NCI-H2227 (cell line): ENCODE measurements at regions not wholly inside any gene's neighbourhood (a gene's known extent, or its start where the extent isn't known, plus 50 kb on each side); places are given as distances from the start of the nearest gene placed in this dataset.

Experiments
- DNase-seq: peaks from one replicate; lab custom pipeline; 2025; ENCODE audit not compliant: unreplicated experiment; lab: John Stamatoyannopoulos, UW

DNA sequence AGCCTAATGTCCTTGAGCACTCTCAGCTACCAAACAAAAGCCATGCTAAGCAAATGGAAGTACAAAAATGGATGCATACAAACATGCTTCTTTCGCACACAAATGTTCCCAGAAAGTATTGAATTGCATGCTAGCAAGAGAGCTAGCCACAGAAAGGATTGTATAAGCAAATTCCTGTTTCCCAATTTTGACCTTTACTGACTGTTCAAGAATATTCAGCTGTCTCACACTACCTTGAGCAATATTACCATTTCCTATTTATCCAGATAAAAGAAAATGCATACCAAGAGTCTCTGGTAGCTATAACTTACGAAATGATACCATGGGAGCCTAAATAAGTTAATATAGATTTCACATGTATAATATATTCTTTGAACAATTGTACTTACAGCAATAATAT, 264.6 kb downstream of the TMEM167A start:
- DNase-seq = no peak

DNA sequence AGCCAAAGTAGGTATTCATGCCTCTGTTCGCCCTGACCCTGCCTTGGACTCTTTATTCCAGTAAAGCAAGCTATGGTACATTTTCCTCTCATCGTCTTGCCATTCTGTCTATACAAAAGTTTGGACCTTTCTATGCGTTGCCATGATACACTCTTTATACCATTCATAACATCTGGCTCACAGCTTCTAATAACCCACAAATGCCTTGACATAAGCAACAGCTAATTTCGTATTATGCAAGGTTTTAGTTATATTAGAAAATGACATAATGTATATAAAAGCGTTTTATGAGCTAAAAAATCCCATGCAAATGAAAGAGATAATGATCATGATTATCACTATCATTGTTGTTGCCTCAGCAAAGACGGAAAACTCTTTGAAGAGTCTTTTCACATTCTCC, 265.7 kb downstream of the TMEM167A start:
- DNase-seq = no peak

DNA sequence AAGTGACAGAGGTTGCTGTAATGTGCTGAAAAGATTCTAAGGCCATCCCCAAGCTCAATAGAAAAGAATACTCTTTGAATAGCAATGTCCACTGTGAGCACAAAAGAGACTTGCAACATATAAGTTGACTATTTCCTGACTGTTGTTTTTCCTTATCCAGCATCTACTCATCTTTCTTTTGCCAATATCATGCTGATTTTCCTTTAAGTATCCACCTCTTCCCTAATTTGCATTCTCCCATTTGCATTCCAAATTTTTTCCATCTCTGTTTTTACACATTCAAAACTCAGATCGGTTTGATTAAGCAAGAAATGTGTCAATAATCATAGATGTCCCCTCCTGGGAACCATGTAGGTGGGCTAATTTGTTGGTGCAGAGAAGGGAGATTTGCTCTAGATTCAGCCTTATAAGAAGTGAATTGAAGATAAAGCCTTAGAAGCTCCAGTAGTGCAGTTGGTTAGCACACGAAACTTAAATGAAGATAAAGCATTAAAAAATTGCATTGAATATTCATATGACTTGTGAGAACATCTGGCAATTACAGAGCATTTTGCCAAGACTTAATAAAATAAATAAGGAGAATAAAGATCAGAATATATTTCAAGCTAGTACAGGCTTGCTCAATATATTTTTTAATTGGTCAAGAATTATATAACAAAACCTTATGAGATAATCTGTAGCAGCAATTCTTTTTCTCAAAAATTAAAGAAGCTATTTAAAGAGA, 267.6 kb downstream of the TMEM167A start:
- DNase-seq = no peak

DNA sequence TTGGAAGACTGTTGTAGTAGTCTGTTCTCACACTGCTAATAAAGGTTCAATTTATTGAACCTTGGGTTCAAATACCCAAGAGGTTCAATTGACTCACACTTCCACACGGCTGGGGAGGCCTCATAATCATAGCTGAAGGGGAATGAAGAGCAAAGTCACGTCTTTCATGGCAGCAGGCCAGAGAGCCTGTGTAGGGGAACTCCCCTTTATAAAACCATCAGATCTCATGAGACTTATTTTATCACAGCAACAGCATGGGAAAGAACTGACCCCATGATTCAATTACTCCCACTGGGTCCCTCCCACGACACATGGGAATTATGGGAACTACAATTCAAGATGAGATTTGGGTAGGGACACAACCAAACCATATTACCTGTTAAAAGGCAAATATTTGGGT, 268.2 kb downstream of the TMEM167A start:
- DNase-seq = no peak

DNA sequence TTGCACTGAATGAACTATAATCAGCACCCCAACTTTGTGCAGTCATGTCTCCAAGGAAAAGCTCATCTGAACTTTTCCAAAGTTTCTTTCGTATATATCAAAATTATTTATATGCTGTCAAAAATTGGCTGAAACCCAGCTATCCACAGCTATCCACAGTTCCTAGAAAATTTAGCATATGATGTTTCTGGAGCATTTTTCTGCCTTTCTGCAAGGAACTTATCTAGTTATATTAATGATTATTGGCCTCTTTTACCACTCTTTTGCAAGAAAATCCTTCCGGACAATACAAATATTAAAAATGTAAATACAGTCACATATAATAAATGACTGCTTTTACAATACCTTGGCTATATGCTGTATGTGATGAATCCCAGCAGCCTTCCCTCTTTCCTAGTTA, 270.2 kb downstream of the TMEM167A start:
- no peak for DNase-seq

DNA sequence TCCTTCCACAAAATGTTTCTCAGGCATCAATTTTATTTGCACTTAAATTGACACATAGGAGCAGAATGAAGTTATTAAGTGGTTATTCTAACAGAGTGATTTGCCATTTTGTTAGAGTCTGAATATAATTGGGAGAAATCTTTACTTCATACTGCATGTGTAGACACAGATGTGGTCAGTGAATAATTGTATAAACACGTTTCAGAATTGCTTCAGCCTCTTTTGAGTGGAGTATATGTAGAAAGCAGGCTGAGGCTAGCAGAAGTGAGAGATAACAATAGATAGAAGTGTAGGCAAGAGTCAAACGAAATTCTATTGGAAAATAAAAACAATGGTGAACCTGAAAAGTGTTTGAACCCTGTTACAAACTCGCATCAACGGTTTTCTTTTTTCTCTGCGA, 270.7 kb downstream of the TMEM167A start:
- DNase-seq = peak; percentile 40

DNA sequence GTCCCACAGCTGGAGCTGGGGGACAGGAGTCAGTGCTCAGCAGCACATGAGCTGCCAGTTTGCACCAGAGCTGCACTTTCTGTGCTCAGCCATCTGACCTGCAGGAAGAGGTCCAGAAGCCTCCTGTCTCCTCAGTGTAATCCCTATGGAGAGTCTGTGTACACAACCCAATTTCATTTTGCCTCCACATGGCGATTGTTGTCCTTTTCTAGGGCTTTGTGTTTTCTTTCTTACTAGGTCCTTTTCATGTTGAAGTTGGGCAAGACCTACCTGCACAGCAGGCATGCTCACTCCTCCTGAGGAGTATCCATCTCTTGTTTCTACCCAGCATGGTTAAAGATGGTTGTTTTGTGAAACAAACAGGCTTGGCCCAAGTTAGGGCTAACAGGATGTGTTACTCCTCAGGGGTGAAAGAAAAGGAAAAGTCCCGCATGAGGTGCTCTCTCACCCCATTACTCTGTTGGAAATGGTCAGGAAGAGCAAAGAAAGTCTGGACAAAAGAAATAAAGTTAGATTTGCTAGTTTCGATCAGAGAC, 273.0 kb downstream of the TMEM167A start:
- DNase-seq = no peak

DNA sequence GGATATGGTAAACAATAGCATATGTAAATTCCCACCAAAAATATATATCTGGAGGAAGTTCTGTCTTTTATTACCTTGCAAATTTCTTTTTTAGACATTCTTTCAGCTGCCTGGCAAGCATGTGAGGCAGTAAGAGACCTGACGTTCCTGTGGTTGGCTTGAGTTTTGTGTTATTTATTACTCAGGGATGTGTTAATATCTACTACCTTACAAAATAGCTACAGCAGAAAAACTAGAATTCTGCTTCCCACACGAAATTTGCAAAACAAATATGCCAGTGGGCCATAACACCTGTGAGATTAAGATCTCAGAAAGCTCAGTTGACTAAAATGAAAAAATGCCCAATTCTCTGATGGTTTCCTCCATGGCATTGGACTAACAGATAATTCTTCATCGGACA, 274.2 kb downstream of the TMEM167A start:
- DNase-seq = no peak

DNA sequence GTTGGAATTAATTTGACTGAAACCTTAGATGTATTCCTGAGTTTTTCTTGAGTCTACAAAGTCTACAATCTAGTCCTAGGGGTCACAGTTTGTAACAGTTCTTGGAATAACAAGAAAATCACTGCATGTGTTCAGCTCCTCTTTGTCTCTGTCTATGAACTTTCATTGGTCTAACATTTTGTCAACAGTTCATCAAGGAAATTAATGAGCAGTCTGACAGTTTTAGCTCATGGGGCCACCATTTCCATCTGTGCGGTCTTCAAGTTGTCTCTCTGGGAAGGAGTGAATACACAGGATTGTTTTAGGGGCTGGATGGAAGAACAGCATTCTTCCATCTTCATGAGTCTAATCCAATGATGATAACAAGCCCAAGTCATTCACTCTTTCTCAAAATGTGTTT, 276.4 kb downstream of the TMEM167A start:
- no peak for DNase-seq

DNA sequence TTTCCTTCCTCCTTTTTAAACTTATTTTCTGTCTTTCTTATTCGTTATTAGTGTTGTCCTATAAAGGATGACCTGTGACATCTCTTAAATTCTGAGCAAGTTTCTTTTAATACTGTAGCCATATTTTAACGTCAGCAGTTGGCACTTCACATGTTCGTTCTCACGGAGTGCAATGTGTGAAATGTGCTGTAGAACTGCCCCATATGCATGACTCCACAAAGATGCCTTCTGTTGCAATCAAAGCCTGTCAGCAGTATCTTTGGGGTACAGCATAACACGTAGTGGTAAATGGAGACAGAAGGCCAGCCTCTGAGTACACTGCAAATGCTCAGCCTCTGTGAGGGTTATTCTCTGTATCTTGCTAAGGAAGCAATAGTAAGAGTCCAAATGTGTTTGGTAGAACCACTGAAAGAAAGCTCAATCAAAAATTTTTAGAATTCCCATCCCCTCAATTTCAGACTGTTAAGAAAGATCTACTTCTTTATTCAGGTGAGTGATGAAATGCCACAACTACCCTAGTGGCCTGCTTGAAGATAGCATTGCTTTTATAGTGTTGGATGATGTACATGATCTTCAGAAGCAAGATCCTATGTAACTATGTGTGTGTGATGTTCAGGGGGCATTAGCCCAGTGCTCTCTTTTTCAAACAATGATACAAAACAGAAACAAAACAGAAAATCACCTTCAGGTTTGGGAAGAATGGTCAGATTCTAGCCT, 277.7 kb downstream of the TMEM167A start:
- DNase-seq = no peak

DNA sequence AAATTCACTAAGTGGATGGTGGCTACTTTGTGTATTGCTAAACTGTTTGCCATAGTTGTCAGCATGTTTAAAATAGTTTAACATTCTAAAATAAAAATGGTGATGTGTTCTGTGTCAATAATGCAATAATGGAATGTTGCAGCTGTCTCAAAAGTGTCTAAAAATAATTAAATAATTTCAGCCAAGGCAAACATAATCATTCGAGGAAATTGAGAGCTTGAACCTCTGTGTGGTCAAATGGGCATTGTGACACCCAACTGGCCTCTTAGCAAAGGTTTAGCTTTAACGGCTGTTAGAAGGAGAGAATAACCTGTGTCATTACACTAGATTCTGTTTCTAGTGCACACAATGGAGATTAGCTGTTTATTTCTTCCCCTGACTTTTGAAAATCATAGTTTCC, 278.5 kb downstream of the TMEM167A start:
- no peak for DNase-seq

DNA sequence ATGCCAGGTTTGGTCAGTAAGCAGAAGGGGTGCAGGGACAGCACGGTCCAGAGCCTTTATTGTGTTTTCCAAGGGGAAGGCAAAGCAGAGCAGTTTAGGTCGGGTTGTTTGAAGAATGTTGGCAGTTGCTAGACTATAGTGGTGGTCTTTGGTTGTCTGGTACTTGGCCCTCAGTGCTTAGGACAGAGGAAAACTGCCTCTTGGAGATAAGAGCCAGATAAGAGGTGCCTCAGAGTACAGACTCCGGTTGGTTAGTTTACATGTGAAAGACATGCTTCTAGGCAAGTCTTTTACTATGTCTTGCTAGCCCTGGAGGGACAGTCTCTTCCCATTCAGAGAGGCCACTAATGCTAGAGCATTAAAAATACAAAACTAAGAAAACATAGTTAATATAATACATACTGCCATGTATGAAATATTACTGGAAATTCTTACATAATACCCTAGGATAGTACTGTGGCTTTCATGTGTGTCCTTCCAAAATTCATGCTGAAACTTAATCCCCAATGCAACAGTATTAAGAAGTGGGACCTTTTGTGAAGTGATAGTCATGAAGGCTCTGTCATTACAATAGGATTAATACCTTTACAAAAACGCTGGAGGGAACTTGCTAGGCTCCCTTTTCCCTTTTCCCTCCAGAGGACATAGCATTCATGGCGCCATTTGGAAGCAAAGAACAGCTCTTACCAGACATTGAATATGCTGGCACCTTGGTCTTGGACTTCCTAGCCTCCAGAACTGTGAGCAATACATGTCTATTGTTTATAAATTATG, 280.4 kb downstream of the TMEM167A start:
- DNase-seq = no peak

DNA sequence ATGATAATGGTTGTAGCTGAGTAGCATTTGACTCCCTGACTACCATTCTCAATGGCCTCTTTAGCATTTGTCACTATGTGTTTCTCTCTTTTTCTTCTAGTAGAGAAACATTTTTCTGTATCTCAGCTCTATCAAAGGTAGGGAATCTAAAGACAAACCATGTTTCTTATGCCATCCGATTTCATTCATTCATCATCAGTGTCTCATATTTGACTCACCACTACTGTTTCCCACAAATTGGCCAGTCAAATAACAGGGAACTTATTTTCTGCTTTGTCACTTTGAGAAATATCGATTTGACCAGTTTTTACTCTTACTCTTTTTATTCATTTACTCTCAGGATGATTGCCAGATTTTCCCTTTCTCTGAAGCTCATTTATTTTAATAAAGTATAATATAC, 282.3 kb downstream of the TMEM167A start:
- DNase-seq = no peak

DNA sequence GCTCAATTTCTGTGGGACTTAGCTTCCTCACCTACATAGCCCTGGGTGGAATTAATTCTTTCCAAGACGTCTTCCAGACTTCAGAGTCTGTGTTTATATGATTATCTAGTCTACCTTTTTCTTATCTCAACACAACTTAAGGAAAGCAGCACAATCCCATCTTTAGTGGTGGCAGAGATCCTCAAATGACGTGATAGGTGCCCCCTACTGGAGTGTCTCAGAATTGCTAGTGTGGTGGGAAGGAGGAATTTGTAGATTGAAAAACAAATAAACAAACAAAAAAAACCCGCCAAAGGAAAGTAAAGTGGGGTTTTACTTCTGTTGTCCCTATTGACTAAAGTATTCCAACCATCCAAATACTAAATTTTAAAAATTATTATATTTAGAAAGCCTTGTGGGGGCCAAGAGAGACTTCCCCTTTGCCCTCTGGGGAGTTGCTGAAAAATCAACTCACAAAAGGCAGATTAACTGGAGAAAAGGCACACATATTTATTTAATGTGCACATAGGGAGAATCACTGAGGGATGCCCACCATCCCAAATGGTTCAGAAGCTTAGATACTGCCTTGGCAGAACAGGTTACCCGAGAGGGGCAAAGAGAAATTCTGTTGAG, 283.3 kb downstream of the TMEM167A start:
- no peak for DNase-seq

DNA sequence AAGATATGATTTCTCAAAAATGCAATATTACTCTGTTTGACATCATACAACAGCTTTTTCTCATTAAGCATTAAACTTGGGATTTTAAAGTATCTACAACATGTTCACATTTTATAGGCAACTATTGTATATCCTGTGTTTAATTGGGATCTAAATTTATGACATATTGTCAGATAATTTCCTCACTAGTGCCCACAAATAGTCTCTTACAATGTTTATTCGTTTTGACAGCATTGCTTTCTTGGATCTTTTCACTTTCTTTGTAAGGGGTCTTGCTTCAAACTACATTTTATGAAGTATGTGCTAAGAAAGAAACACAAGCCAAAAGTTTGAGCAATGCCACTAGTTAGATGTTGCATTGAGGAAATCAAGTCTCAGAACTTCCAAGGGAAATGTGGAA, 285.1 kb downstream of the TMEM167A start:
- DNase-seq = no peak

DNA sequence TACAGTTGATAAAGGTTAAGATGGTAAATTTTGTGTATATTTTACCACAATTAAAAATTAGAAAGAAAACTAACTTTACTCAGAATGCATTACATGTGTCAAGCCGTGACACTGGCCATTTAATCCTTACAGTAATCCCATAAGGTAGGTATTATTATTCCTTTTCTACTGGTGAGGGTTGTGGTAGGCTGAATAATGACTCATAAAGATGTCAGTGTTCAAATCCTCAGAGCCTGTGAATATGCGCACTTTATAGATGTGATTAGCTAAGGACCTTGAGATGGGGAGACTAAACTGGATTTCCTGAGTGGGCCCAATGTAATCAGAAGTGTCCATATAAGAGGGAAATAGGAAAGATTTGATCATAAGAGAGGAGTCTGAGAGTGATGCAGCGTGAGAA, 288.1 kb downstream of the TMEM167A start:
- DNase-seq = no peak

DNA sequence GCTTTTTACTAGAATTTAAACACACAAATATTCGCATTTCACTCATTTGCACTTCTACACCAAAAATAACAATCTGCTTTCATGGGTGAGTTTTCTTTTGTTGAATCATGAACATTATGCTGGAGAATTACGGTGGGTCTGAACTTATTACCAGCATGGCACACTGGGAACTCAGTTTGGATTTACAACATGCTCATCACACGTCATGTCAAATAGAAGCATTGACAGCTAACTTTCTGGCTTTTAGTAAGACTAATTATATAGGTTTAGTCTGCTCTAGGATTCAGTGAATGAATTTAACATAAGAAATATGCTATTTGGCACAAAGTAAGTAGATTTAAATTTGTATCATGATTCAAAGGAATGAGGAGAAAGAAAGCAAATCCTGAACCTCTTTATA, 290.4 kb downstream of the TMEM167A start:
- DNase-seq = no peak

DNA sequence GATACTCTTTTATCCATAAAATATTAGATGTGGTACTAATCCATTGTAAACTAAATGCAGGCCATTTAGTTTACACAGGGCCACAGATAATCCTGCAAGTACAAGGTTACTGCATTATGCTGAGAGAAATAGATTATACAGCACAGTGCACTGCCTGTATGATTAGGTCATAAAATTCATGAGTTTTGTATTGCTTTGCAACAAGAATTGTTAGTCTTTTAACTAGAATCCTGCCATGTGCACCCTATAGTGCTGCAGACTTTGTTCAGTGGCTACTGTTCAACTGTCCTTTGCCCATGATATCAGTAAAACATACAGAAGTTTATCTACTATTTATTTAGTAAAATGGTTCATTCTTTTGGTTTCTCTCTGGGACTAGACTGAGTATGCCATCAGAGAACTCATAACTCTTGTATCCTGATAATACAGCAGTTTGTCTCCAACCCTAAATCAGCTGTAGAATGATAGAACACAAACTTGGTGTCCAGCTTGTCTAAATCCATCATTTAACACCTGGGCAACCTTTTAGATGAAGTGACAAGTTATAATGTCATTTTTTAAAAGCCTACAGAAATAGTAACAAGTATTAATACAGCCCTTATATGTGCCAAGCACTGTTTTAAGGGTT, 291.2 kb downstream of the TMEM167A start:
- DNase-seq = no peak

DNA sequence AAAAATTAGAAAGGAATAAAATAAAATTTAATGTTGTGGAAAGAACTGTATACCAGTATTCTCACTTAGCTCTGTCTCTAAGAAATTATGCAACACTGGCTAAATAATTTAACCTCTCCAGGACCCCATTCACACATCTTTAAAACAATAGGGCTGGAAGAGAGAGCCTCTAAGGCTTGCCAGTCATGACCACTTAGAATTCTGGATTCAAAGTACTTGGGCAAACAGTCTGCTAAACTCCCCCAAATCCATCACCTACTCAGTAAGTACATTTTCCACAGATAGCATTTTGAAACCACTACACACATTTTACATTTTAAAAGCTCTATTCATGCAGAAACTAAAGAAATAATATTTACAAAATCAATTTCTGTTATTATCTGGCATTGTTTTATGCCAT, 291.7 kb downstream of the TMEM167A start:
- DNase-seq = no peak

DNA sequence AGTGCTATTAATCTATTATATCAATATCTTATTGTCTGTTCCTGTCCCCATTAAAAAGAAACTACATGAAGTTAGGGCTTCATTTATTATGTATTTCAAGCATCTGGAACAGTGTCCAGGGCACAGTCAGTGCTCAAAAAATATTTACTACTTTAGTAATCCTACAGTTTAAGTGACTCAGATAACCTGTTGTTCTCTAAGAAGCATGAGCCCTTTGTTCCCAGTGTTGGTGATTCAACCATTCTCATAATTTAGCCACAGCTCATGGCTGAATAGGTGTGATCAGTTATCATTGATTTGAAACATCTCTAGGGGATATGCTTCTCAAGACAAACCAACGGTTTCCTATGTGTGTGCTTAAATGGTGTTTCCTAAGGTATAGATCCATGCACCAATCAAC, 292.7 kb downstream of the TMEM167A start:
- no peak for DNase-seq

DNA sequence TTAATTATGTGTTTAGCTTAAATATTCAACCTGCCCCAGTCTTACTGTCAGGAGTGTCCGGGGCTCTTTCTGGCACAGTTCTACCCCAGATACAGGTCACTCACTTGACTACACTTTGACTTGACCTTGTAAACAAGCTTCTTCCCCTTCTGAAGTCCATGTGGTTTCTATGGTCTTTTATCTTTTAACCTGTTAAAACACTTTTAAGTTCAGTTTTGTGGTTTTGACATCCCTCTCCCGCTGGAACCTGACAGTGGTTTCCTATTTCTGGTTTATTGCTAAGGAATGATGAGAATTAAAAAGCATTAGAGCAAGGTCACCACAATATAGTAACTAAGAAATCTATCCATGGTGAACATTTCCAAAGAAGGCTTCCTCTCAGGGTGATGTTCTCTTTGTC, 300.1 kb downstream of the TMEM167A start:
- no peak for DNase-seq
